ENCODE measurements at regions not wholly inside any gene's neighbourhood (a gene's known extent, or its start where the extent isn't known, plus 50 kb on each side); places are given as distances from the start of the nearest gene placed in this dataset.

DNA sequence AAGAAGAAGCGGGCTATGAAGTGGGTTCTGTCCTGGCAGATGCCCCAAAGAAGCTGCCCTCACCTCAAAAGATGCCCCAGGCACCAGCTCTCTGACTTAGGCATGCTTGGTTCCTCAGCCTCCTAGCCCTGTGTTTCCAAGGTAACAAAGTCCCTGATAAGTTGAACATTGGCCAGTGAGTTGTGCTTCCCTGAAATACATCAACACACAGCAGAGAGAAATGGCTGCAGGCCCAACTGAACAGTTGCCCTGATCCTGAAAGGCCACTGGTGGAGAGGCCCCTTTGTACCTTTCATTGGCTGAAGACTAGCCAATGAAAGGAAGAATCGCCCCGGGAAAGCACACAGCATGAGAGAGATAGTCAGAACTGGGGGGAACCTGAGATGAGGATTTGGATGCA, 169.9 kb upstream of the CTNNB1 start:
- no peaks in the 10 kb centered on the region for H3K9me3 ChIP-seq (ENCODE audit: control insufficient read depth, low read depth, low read length)
- no peak overlapping the region for H3K27ac ChIP-seq (ENCODE audit: insufficient read length, low read depth, low read length)
- H3K4me2 ChIP-seq (ENCODE audit: insufficient read depth, insufficient read length, low read length): no peak overlapping the region
- H3K23me2 ChIP-seq (ENCODE audit: insufficient read length, low read depth, low read length, poor library complexity, severe bottlenecking): no peaks in the 10 kb centered on the region
- no peak overlapping the region for H3T11ph ChIP-seq (ENCODE audit: low read length)
- no peak overlapping the region for H2AFZ ChIP-seq (ENCODE audit: low read length)
- no peak overlapping the region for H3K9ac ChIP-seq (ENCODE audit: extremely low read depth, insufficient read length, low read length)
- no peak for DNase-seq
- H3K27me3 ChIP-seq (ENCODE audit: insufficient read depth, low read length): no peaks in the 10 kb centered on the region
- H2BK20ac ChIP-seq (ENCODE audit: low read depth, low read length, poor library complexity, severe bottlenecking): no peak overlapping the region
- Mint-ChIP-seq H3K27me3 (ENCODE audit: low read depth) (no peaks in the 10 kb centered on the region; the same call in none of the 2 replicates), H3K27ac (peak overlapping the region in 1 of 3 experiments; percentile 45; a peak in 1 of 7 replicates), H3K4me3 (no peak overlapping the region), H3K4me1 (peaks cover 3% of the 10 kb centered on the region in 2 experiments; a peak in 2 of 4 replicates), H3K36me3 (ENCODE audit: insufficient read depth in 1 of 3, low read depth in 3 of 3) (peaks cover 10 to 12% (median 11%) of the 10 kb centered on the region in 3 experiments; a peak in 6 of 7 replicates), H3K9me3 (peaks cover 13 to 15% of the 10 kb centered on the region in 2 experiments)
- no peak overlapping the region for H2BK120ac ChIP-seq (ENCODE audit: low read depth, low read length, poor library complexity, severe bottlenecking)
- H2BK5ac ChIP-seq (ENCODE audit: insufficient read length, low read length): no peak overlapping the region
- no peaks in the 10 kb centered on the region for H3K79me1 ChIP-seq (ENCODE audit: insufficient read depth, low read depth, low read length, poor library complexity, severe bottlenecking)
- no peak overlapping the region for H3K4ac ChIP-seq (ENCODE audit: low read depth, low read length)
- no CpG with 5 or more reads among the region's 3 CpGs for WGBS (ENCODE audit: extremely low coverage, insufficient read length, low lambda C conversion rate)
- no peak overlapping the region for H4K5ac ChIP-seq (ENCODE audit: insufficient read length, low read depth, low read length)
- no peak overlapping the region for H2BK12ac ChIP-seq (ENCODE audit: insufficient read length, low read depth, low read length)
- H4K20me1 ChIP-seq (ENCODE audit: control insufficient read depth, insufficient read depth, insufficient read length): no peaks in the 10 kb centered on the region
- no peak overlapping the region for H4K8ac ChIP-seq (replicated peaks; ENCODE audit: insufficient read length, low read depth, low read length)
- TF ChIP-seq, protein P1, sequence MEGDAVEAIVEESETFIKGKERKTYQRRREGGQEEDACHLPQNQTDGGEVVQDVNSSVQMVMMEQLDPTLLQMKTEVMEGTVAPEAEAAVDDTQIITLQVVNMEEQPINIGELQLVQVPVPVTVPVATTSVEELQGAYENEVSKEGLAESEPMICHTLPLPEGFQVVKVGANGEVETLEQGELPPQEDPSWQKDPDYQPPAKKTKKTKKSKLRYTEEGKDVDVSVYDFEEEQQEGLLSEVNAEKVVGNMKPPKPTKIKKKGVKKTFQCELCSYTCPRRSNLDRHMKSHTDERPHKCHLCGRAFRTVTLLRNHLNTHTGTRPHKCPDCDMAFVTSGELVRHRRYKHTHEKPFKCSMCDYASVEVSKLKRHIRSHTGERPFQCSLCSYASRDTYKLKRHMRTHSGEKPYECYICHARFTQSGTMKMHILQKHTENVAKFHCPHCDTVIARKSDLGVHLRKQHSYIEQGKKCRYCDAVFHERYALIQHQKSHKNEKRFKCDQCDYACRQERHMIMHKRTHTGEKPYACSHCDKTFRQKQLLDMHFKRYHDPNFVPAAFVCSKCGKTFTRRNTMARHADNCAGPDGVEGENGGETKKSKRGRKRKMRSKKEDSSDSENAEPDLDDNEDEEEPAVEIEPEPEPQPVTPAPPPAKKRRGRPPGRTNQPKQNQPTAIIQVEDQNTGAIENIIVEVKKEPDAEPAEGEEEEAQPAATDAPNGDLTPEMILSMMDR (conservative IDR thresholded peaks at IDR 0.05): no peak
- H3K4me1 ChIP-seq (ENCODE audit: insufficient read depth, low read length): peaks cover 4% of the 10 kb centered on the region; the same call in 1 of the 2 replicates
- H2BK15ac ChIP-seq (ENCODE audit: low read depth, low read length): no peak overlapping the region
- H3K79me2 ChIP-seq (ENCODE audit: insufficient read depth, low read length): no peaks in the 10 kb centered on the region
- H2AK5ac ChIP-seq (ENCODE audit: insufficient read length, low read length): no peak overlapping the region
- H3K23ac ChIP-seq (ENCODE audit: insufficient read length, low read depth, low read length): no peak overlapping the region
- no peak overlapping the region for H3K56ac ChIP-seq (ENCODE audit: insufficient read length, low read depth, low read length)
- H4K91ac ChIP-seq (ENCODE audit: insufficient read length, low read depth, low read length): no peak overlapping the region
- no peak overlapping the region for H3K18ac ChIP-seq (ENCODE audit: insufficient read length, low read depth, low read length)
- no peak overlapping the region for H3K14ac ChIP-seq (ENCODE audit: insufficient read depth, low read length)

All from H9 (cell line).